Endothelial cell of umbilical vein (primary cell): ENCODE measurements at regions not wholly inside any gene's neighbourhood (a gene's known extent, or its start where the extent isn't known, plus 50 kb on each side); places are given as distances from the start of the nearest gene placed in this dataset.

Source experiments
- BruUV-seq: library from RNA; stranded (reverse); fragments of 400-500 nt; replicated peaks from 2 replicates; lab custom pipeline; 2021; lab: Mats Ljungman, UMichigan
- CTCF ChIA-PET: fragments of 300-600, 350-600 bp; sonication (Branson Sonifier 250); formaldehyde crosslinking; loops from one replicate; lab custom pipeline; 2021; ENCODE audit warnings: antibody characterized with exemption, inconsistent platforms; lab: Charles Lee
- POLR2A ChIA-PET: fragments of 300-600, 350-600 bp; sonication (Branson Sonifier 250); formaldehyde crosslinking; loops from one replicate; lab custom pipeline; 2021; ENCODE audit warnings: antibody characterized with exemption, inconsistent platforms; lab: Charles Lee
- DNase-seq: peaks from one replicate; pipeline ENCODE4 v3.0.0-alpha.2; 2011; ENCODE audit warnings: low read depth, low spot score
- FAIRE-seq: peaks from 2 replicates; lab custom pipeline; 2011; peaks lifted over from hg19 to GRCh38; lab: Jason Lieb, UNC
- H2AFZ ChIP-seq: 2 replicates; pipeline ENCODE4 v1.6.0; 2012; ENCODE audit warnings: low read depth, low read length, control low read depth, inconsistent platforms
- H3K27ac ChIP-seq: 2 replicates; pipeline ENCODE4 v1.5.1; 2011; ENCODE audit warnings: low read depth, mild to moderate bottlenecking, control low read depth, low read length, moderate library complexity; ENCODE audit not compliant: insufficient read depth
- H3K27me3 ChIP-seq, 2 experiments: 2 replicates each; pipeline versions ENCODE4 v1.6.0 to v1.6.1; 2011; ENCODE audit warnings: low read length in 2 of 2, mixed read lengths in 1 of 2; ENCODE audit not compliant: control insufficient read depth in 2 of 2, insufficient read depth in 2 of 2
- H3K36me3 ChIP-seq, 2 experiments: 2 replicates in 1 of 2; 3 replicates in 1 of 2; pipeline ENCODE4 v1.5.1; 2011; ENCODE audit warnings: low read length in 2 of 2, mild to moderate bottlenecking in 1 of 2, moderate library complexity in 1 of 2; ENCODE audit not compliant: control insufficient read depth in 2 of 2, insufficient read depth in 2 of 2; ENCODE audit errors: extremely low read depth in 1 of 2
- H3K4me1 ChIP-seq: 3 replicates; pipeline ENCODE4 v1.5.1; 2011; ENCODE audit warnings: mild to moderate bottlenecking, low read length; ENCODE audit not compliant: control insufficient read depth, insufficient read depth; ENCODE audit errors: extremely low read depth
- H3K4me2 ChIP-seq: 2 replicates; pipeline ENCODE4 v1.6.1; 2011; ENCODE audit warnings: low read length, control low read depth, mixed read lengths; ENCODE audit not compliant: insufficient read depth
- H3K4me3 ChIP-seq, 3 experiments: fragments of 200-600 bp in 1 of 3; sonication (generic), shearing (Covaris generic) in 1 of 3; replicated peaks in 1 of 3; 2 replicates each; pipeline ENCODE4 v1.5.1; 2011 to 2016; ENCODE audit warnings: control low read depth in 3 of 3, low read length in 3 of 3, mild to moderate bottlenecking in 2 of 3, inconsistent platforms in 1 of 3, low read depth in 1 of 3, moderate library complexity in 1 of 3; ENCODE audit not compliant: insufficient read depth in 1 of 3
- H3K79me2 ChIP-seq: 2 replicates; pipeline ENCODE4 v1.6.0; 2012; ENCODE audit warnings: low read length, inconsistent platforms; ENCODE audit not compliant: control insufficient read depth, insufficient read depth
- H3K9ac ChIP-seq: replicated peaks from 2 replicates; pipeline ENCODE3; 2011; ENCODE audit warnings: low read length, control low read depth; ENCODE audit not compliant: insufficient read depth; ENCODE audit errors: extremely low read depth
- H3K9me1 ChIP-seq: replicated peaks from 3 replicates; pipeline ENCODE4 v1.6.0; 2011; ENCODE audit warnings: mild to moderate bottlenecking, low read length; ENCODE audit not compliant: control insufficient read depth, insufficient read depth; ENCODE audit errors: extremely low read depth
- H3K9me3 ChIP-seq: replicated peaks from 2 replicates; pipeline ENCODE4 v1.5.1; 2012; ENCODE audit warnings: low read length, inconsistent platforms; ENCODE audit not compliant: control insufficient read depth, insufficient read depth
- H4K20me1 ChIP-seq: replicated peaks from 2 replicates; pipeline ENCODE3; 2011; ENCODE audit warnings: mild to moderate bottlenecking, low read length; ENCODE audit not compliant: control insufficient read depth, insufficient read depth; ENCODE audit errors: extremely low read depth
- CTCF ChIP-seq, 2 donors: IDR thresholded peaks; 1 replicate in 1 of 2; 2 replicates in 1 of 2; pipeline ENCODE4 v1.5.1; 2011; ENCODE audit warnings: low read length in 2 of 2, mild to moderate bottlenecking in 2 of 2, moderate library complexity in 2 of 2, control low read depth in 1 of 2, inconsistent platforms in 1 of 2, low read depth in 1 of 2; ENCODE audit not compliant: insufficient read depth in 1 of 2; ENCODE audit errors: extremely low read depth in 1 of 2
- EZH2 ChIP-seq: IDR thresholded peaks from 2 replicates; pipeline ENCODE4 v1.6.1; 2012; ENCODE audit warnings: borderline replicate concordance, low read depth, mild to moderate bottlenecking, moderate library complexity, low read length, inconsistent platforms; ENCODE audit not compliant: severe bottlenecking
- FOS ChIP-seq: IDR thresholded peaks from 2 replicates; pipeline ENCODE4 v1.6.1; 2011; ENCODE audit warnings: mild to moderate bottlenecking, low read length, moderate library complexity, borderline replicate concordance; ENCODE audit not compliant: insufficient read depth
- GATA2 ChIP-seq: IDR thresholded peaks from 2 replicates; pipeline ENCODE4 v1.7.0; 2011; ENCODE audit warnings: low read depth, mild to moderate bottlenecking, moderate library complexity, mixed read lengths, low read length; ENCODE audit not compliant: insufficient read length, insufficient read depth
- JUN ChIP-seq: IDR thresholded peaks from 2 replicates; pipeline ENCODE4 v1.6.1; 2011; ENCODE audit warnings: borderline replicate concordance, low read depth; ENCODE audit not compliant: insufficient read length, insufficient read depth
- MAX ChIP-seq: IDR thresholded peaks from 2 replicates; pipeline ENCODE4 v1.6.1; 2011; ENCODE audit not compliant: insufficient read depth, insufficient read length
- MYC ChIP-seq: IDR thresholded peaks from one replicate; pipeline ENCODE4 v1.6.1; 2011; ENCODE audit warnings: mild to moderate bottlenecking, low read depth, low read length
- POLR2A ChIP-seq: IDR thresholded peaks from 2 replicates; pipeline ENCODE4 v1.6.1; 2012; ENCODE audit warnings: low read depth, mild to moderate bottlenecking, control low read depth, low read length
- POLR2AphosphoS5 ChIP-seq: IDR thresholded peaks from 2 replicates; pipeline ENCODE4 v1.6.1; 2012; ENCODE audit warnings: low read depth, mild to moderate bottlenecking, control low read depth, low read length, moderate library complexity; ENCODE audit not compliant: insufficient read depth
- dilution Hi-C: fragments of 300-500 bp; cut with MboI; formaldehyde crosslinking; loops from one replicate; pipeline ENCODE4 v1.15.0; 2019; ENCODE audit warnings: low sequenced_read_pairs; ENCODE audit not compliant: extremely low pct_ligation_motif_present
- intact Hi-C: fragments of 100-400 bp; cut with micrococcal nuclease; formaldehyde crosslinking; loops from one replicate; pipeline ENCODE4 v1.10.0; 2022

GRCh38 chr9:86721843-86722705 lies 225.2 kb downstream of the GAS1 start:
- Histone ChIP-seq H4K20me1 (no peaks in the 10 kb centered on the region), H3K27me3 (no peaks in the 10 kb centered on the region), H2AFZ (no peak overlapping the region)

More at GRCh38 chr9:86721843-86722705, 225.2 kb downstream of the GAS1 start:
- no peak overlapping the region for H3K4me2 ChIP-seq
- DNase-seq (no peak), FAIRE-seq (no peak)
- CTCF ChIA-PET = no interaction called here
- POLR2A ChIA-PET = interaction anchor here (0.6 kb wide), 1 partner anchor 15 kb away, joined by 4 read pairs; no protein-coding TSS in a partner anchor
- no peaks in the 10 kb centered on the region for H3K79me2 ChIP-seq
- BruUV-seq = no TSS peak
- H3K4me3 ChIP-seq = no peak overlapping the region
- intact Hi-C loops = no loop called here
- no peaks in the 10 kb centered on the region for H3K4me1 ChIP-seq
- H3K9ac ChIP-seq = no peak overlapping the region
- H3K9me3 ChIP-seq = no peaks in the 10 kb centered on the region
- no peaks in the 10 kb centered on the region for H3K9me1 ChIP-seq
- H3K36me3 ChIP-seq = no peaks in the 10 kb centered on the region
- TF ChIP-seq POLR2A (no peak), FOS (no peak), POLR2AphosphoS5 (no peak), EZH2 (no peak), JUN (no peak), GATA2 (no peak), CTCF (IDR thresholded peaks at IDR 0.05; ENCODE audit: extremely low read depth in 1 of 2, insufficient read depth in 1 of 2, low read depth in 1 of 2, low read length in 2 of 2) (no peak), MYC (no peak), MAX (no peak)
- H3K27ac ChIP-seq = no peak overlapping the region
- dilution Hi-C loops = no loop called here
